ENCODE measurements at regions not wholly inside any gene's neighbourhood (a gene's known extent, or its start where the extent isn't known, plus 50 kb on each side); places are given as distances from the start of the nearest gene placed in this dataset.

DNA sequence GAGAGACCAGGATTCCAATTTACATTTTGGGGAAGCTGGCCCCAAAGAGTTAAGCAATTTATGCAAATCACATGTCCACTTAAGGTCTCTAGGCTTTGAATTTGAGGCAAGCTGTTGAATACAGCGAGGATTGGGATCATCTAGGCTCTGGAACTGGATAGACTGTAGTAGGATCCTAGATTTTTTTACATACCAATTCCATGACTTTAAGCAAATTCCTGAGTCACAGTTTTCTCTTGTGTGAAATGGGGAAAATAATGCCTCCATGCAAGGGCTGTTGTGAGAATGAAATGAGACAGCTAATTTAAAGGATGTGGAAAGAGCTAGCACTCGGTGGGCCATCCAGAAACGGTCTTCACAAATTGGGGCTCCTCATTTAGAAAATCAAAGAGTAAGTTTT lies 103.4 kb downstream of the MINAR1 start:
- peaks cover 9% of the 10 kb centered on the region for H3K4me1 Mint-ChIP-seq (ENCODE audit: low read depth, unreplicated experiment)
- H3K27me3 Mint-ChIP-seq (ENCODE audit: low read depth, unreplicated experiment) = peaks cover 4% of the 10 kb centered on the region
- Histone ChIP-seq H3K4me2 (ENCODE audit: low read length) (no peak overlapping the region), H3K4me1 (ENCODE audit: insufficient read depth, low read length) (no peaks in the 10 kb centered on the region), H3K27ac (ENCODE audit: low read depth, low read length) (no peak overlapping the region), H2AFZ (ENCODE audit: low read depth, low read length) (no peak overlapping the region), H3K4me3 (ENCODE audit: insufficient read depth, low read depth, low read length) (no peak overlapping the region), H4K20me1 (ENCODE audit: insufficient read depth, low read length) (no peaks in the 10 kb centered on the region), H3K36me3 (ENCODE audit: insufficient read depth, low read length) (no peaks in the 10 kb centered on the region), H3K9me3 (ENCODE audit: insufficient read depth, low read depth, low read length) (no peaks in the 10 kb centered on the region), H3K79me2 (ENCODE audit: insufficient read depth, low read length) (no peaks in the 10 kb centered on the region), H3K9ac (ENCODE audit: low read length) (no peak overlapping the region), H3K27me3 (ENCODE audit: insufficient read depth, low read length) (no peaks in the 10 kb centered on the region)
- TF ChIP-seq EZH2 (IDR thresholded peaks at IDR 0.05; ENCODE audit: insufficient read depth, low read length) = no peak
- TF ChIP-seq, protein P1, sequence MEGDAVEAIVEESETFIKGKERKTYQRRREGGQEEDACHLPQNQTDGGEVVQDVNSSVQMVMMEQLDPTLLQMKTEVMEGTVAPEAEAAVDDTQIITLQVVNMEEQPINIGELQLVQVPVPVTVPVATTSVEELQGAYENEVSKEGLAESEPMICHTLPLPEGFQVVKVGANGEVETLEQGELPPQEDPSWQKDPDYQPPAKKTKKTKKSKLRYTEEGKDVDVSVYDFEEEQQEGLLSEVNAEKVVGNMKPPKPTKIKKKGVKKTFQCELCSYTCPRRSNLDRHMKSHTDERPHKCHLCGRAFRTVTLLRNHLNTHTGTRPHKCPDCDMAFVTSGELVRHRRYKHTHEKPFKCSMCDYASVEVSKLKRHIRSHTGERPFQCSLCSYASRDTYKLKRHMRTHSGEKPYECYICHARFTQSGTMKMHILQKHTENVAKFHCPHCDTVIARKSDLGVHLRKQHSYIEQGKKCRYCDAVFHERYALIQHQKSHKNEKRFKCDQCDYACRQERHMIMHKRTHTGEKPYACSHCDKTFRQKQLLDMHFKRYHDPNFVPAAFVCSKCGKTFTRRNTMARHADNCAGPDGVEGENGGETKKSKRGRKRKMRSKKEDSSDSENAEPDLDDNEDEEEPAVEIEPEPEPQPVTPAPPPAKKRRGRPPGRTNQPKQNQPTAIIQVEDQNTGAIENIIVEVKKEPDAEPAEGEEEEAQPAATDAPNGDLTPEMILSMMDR (IDR thresholded peaks at IDR 0.05; ENCODE audit: insufficient read depth, low read depth, low read length) = no peak
- H3K27ac Mint-ChIP-seq (ENCODE audit: unreplicated experiment) = no peak overlapping the region
- DNase-seq (ENCODE audit: low read depth) (peak; percentile 34), FAIRE-seq (no peak)
- H3K9me3 Mint-ChIP-seq (ENCODE audit: unreplicated experiment) = peaks cover 2% of the 10 kb centered on the region
- H3K4me3 Mint-ChIP-seq (ENCODE audit: unreplicated experiment) = no peak overlapping the region
- no peaks in the 10 kb centered on the region for H3K36me3 Mint-ChIP-seq (ENCODE audit: low read depth, unreplicated experiment)

DNA sequence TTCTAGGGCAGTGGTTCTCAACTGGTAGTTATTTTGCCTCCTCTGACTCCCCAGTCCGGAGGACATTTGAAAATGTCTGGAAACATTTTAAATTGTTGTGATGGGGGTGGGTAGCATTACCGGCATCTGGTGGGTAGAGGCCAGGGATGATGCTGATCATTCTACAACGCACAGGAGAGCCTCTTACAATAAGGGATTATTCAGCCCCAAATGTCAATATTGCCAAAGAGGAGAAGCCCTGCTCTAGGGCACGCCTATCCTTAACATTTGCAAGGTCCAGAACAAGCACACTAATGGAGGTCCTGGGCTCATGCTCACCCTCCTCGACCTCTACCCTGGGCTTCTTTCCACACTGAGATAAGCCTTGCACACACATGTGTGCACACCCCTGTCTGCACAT lies 106.4 kb downstream of the MINAR1 start:
- Mint-ChIP-seq H3K27ac (ENCODE audit: unreplicated experiment) (no peak overlapping the region), H3K27me3 (ENCODE audit: low read depth, unreplicated experiment) (peaks cover 4% of the 10 kb centered on the region), H3K4me3 (ENCODE audit: unreplicated experiment) (no peak overlapping the region), H3K36me3 (ENCODE audit: low read depth, unreplicated experiment) (no peaks in the 10 kb centered on the region), H3K4me1 (ENCODE audit: low read depth, unreplicated experiment) (peaks cover 9% of the 10 kb centered on the region), H3K9me3 (ENCODE audit: unreplicated experiment) (peaks cover 3% of the 10 kb centered on the region)
- no peak for FAIRE-seq
- Histone ChIP-seq H2AFZ (ENCODE audit: low read depth, low read length) (no peak overlapping the region), H3K27ac (ENCODE audit: low read depth, low read length) (no peak overlapping the region), H3K79me2 (ENCODE audit: insufficient read depth, low read length) (no peaks in the 10 kb centered on the region), H3K9ac (ENCODE audit: low read length) (no peak overlapping the region), H3K4me2 (ENCODE audit: low read length) (no peak overlapping the region), H3K9me3 (ENCODE audit: insufficient read depth, low read depth, low read length) (no peaks in the 10 kb centered on the region), H3K4me1 (ENCODE audit: insufficient read depth, low read length) (no peaks in the 10 kb centered on the region), H3K27me3 (ENCODE audit: insufficient read depth, low read length) (no peaks in the 10 kb centered on the region), H3K36me3 (ENCODE audit: insufficient read depth, low read length) (no peaks in the 10 kb centered on the region), H4K20me1 (ENCODE audit: insufficient read depth, low read length) (no peaks in the 10 kb centered on the region), H3K4me3 (ENCODE audit: insufficient read depth, low read depth, low read length) (no peak overlapping the region)
- TF ChIP-seq, protein P1 (IDR thresholded peaks at IDR 0.05; ENCODE audit: insufficient read depth, low read depth, low read length) = no peak
- no peak for DNase-seq (ENCODE audit: low read depth)

DNA sequence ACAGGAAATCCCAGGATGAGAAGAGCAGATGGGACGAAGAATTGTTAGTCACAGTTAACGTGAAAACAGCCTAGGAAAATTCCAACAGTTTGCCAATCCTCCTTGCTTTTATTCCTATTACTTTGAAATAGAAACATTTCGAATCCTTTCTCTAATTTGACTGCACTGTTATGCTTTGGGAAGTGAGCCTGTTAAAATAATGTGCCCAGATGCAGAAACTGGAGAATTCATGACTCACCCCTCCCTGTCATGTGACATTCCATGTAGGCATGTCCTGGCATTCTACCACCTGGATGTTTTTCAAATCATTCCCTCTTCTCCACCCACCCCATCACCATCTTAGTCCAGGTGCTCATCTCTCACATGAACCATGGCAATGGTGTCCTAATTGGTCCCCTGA lies 107.3 kb downstream of the MINAR1 start:
- peaks cover 3% of the 10 kb centered on the region for H3K9me3 Mint-ChIP-seq (ENCODE audit: unreplicated experiment)
- H3K27ac ChIP-seq (ENCODE audit: low read depth, low read length) = no peak overlapping the region
- H3K4me3 ChIP-seq (ENCODE audit: insufficient read depth, low read depth, low read length) = no peak overlapping the region
- no peaks in the 10 kb centered on the region for H3K36me3 Mint-ChIP-seq (ENCODE audit: low read depth, unreplicated experiment)
- FAIRE-seq (no peak), DNase-seq (ENCODE audit: low read depth) (no peak)
- H3K4me2 ChIP-seq (ENCODE audit: low read length) = no peak overlapping the region
- H4K20me1 ChIP-seq (ENCODE audit: insufficient read depth, low read length) = no peaks in the 10 kb centered on the region
- H3K4me3 Mint-ChIP-seq (ENCODE audit: unreplicated experiment) = no peak overlapping the region
- H3K27me3 ChIP-seq (ENCODE audit: insufficient read depth, low read length) = no peaks in the 10 kb centered on the region
- no peaks in the 10 kb centered on the region for H3K9me3 ChIP-seq (ENCODE audit: insufficient read depth, low read depth, low read length)
- H3K79me2 ChIP-seq (ENCODE audit: insufficient read depth, low read length) = no peaks in the 10 kb centered on the region
- no peak overlapping the region for H3K9ac ChIP-seq (ENCODE audit: low read length)
- peaks cover 9% of the 10 kb centered on the region for H3K4me1 Mint-ChIP-seq (ENCODE audit: low read depth, unreplicated experiment)
- no peaks in the 10 kb centered on the region for H3K36me3 ChIP-seq (ENCODE audit: insufficient read depth, low read length)
- H3K27me3 Mint-ChIP-seq (ENCODE audit: low read depth, unreplicated experiment) = no peaks in the 10 kb centered on the region
- TF ChIP-seq EZH2 (IDR thresholded peaks at IDR 0.05; ENCODE audit: insufficient read depth, low read length) = no peak
- TF ChIP-seq, protein P1 (IDR thresholded peaks at IDR 0.05; ENCODE audit: insufficient read depth, low read depth, low read length) = no peak
- H3K27ac Mint-ChIP-seq (ENCODE audit: unreplicated experiment) = no peak overlapping the region
- no peak overlapping the region for H2AFZ ChIP-seq (ENCODE audit: low read depth, low read length)
- H3K4me1 ChIP-seq (ENCODE audit: insufficient read depth, low read length) = no peaks in the 10 kb centered on the region
